NCI-H748 (cell line): ENCODE measurements at regions not wholly inside any gene's neighbourhood (a gene's known extent, or its start where the extent isn't known, plus 50 kb on each side); places are given as distances from the start of the nearest gene placed in this dataset.
A peak's percentile ranks its signal among the peaks of the same experiment; 100 is the strongest.
"Not testable (repeated sequence)": the region's sequence is repeated elsewhere in the genome, so short reads cannot be mapped to it uniquely, and the experiment has no call there.

Experiments used
- DNase-seq: peaks from one replicate; lab custom pipeline; 2025; ENCODE audit not compliant: unreplicated experiment; lab: John Stamatoyannopoulos, UW

- DNase-seq, result not testable (repeated sequence)
Observed at GRCh38 chr7:24629958-24630357, 56.7 kb downstream of the PALS2 start.

- DNase-seq, result no peak
Observed at GRCh38 chr7:24630596-24630995, 57.3 kb downstream of the PALS2 start.

GRCh38 chr7:24637021-24637420 is 63.8 kb downstream of the PALS2 start:
- DNase-seq, result no peak

GRCh38 chr7:24637706-24638105 is 64.5 kb downstream of the PALS2 start:
- DNase-seq, result no peak

GRCh38 chr7:24644567-24644966 is 71.3 kb downstream of the PALS2 start:
- DNase-seq, result peak; percentile 35
